PC-3 (cell line): ENCODE measurements at regions not wholly inside any gene's neighbourhood (a gene's known extent, or its start where the extent isn't known, plus 50 kb on each side); places are given as distances from the start of the nearest gene placed in this dataset.

Experiments used
- EZH2phosphoT487 ChIP-seq: fragments of 300-600 bp; sonication (generic); IDR thresholded peaks from 2 replicates; pipeline ENCODE4 v1.6.1; 2018; ENCODE audit warnings: mild to moderate bottlenecking, antibody characterized with exemption, low read length, borderline replicate concordance
- TF ChIP-seq, protein P1 (sequence below): fragments of 300-600 bp; sonication (generic); conservative IDR thresholded peaks from 2 replicates; pipeline ENCODE4 v1.5.1; 2017; ENCODE audit warnings: antibody characterized with exemption, low read depth, mild to moderate bottlenecking, low read length

DNA sequence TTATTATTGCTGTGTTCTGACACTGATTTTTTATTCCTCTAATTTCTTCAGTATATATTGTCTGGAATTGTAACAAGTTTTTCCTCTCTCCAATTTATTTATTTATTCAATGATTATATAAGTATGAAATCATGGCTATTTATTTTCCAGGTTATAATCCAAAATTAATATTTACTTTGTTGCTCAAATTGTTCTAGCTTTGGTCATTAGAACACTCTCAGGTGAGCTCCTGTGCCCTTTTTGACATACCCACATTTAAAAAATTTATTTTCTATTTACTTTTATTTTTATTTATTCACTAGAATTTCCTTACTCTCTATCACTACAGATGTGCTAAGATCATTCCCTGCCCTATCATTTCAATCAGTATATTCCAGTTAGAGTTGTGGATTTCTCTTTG, 70.2 kb downstream of the PPP1R2C start:
- TF ChIP-seq, protein P1, sequence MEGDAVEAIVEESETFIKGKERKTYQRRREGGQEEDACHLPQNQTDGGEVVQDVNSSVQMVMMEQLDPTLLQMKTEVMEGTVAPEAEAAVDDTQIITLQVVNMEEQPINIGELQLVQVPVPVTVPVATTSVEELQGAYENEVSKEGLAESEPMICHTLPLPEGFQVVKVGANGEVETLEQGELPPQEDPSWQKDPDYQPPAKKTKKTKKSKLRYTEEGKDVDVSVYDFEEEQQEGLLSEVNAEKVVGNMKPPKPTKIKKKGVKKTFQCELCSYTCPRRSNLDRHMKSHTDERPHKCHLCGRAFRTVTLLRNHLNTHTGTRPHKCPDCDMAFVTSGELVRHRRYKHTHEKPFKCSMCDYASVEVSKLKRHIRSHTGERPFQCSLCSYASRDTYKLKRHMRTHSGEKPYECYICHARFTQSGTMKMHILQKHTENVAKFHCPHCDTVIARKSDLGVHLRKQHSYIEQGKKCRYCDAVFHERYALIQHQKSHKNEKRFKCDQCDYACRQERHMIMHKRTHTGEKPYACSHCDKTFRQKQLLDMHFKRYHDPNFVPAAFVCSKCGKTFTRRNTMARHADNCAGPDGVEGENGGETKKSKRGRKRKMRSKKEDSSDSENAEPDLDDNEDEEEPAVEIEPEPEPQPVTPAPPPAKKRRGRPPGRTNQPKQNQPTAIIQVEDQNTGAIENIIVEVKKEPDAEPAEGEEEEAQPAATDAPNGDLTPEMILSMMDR = no peak
- TF ChIP-seq EZH2phosphoT487 = no peak
